ENCODE measurements at regions not wholly inside any gene's neighbourhood (a gene's known extent, or its start where the extent isn't known, plus 50 kb on each side); places are given as distances from the start of the nearest gene placed in this dataset.

DNA sequence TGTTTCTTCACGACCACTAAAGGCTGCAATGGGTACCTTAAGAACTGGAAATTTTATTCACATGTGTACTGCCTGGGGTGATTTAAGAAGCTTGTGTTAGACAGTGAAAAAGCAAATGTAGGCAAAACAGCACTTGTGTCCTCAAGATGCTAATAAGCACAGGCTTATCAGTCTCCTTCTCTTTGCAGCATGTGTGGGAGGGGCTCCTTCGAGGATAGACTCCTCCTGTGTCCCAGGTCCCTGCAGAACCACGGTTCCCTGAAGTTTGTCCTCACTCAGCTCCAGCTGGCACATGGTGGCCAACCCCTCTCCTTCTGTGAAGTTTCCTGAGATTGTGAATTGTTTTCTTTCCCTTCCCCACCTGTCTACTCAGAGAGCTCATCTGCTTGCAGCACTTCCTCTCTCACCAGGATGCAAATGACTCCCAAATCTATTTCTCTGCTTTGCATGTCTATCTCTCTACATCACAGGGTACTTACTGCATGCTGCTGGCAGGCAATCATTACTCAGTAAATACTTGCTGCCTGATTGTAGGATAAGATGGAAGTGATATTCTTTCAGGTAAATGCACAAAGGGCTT, 589.6 kb upstream of the KLHL29 start:
- TF ChIP-seq FOXP2 (optimal IDR thresholded peaks at IDR 0.05; ENCODE audit: borderline replicate concordance, extremely low read depth, extremely low read length, insufficient read depth): no peak
- TF ChIP-seq POLR2AphosphoS5 (IDR thresholded peaks at IDR 0.05; ENCODE audit: low read depth, low read length): no peak
- no peak for TF ChIP-seq SIN3A (IDR thresholded peaks at IDR 0.05; ENCODE audit: borderline replicate concordance, insufficient read depth, low read length)
- TF ChIP-seq REST (IDR thresholded peaks at IDR 0.05; ENCODE audit: insufficient read depth in 1 of 2, low read depth in 2 of 2, low read length in 2 of 2): no peak
- TF ChIP-seq TAF1 (IDR thresholded peaks at IDR 0.05; ENCODE audit: borderline replicate concordance, insufficient read depth, low read length): no peak

DNA sequence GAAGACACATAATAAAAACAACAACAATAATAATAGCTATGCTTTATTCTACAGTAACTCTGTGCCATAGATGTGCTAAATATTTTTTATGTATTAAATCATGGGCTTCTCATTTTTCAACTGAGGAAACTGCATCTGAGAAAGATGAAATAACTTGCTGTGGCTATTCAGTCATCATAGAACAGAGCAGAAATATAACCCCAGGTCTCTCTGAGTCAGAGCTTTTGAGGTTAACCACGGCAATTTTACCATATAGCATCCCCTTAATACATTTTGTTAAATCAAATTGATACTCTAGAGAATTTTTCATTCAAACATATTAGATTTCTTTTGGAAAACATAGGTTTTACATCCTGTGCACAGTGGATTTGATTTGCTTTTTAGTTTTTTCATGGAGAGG, 586.6 kb upstream of the KLHL29 start:
- TF ChIP-seq FOXP2 (optimal IDR thresholded peaks at IDR 0.05; ENCODE audit: borderline replicate concordance, extremely low read depth, extremely low read length, insufficient read depth) (no peak), SIN3A (IDR thresholded peaks at IDR 0.05; ENCODE audit: borderline replicate concordance, insufficient read depth, low read length) (no peak), TAF1 (IDR thresholded peaks at IDR 0.05; ENCODE audit: borderline replicate concordance, insufficient read depth, low read length) (no peak), REST (IDR thresholded peaks at IDR 0.05; ENCODE audit: insufficient read depth in 1 of 2, low read depth in 2 of 2, low read length in 2 of 2) (no peak), POLR2AphosphoS5 (IDR thresholded peaks at IDR 0.05; ENCODE audit: low read depth, low read length) (no peak)

- TF ChIP-seq TAF1 (IDR thresholded peaks at IDR 0.05; ENCODE audit: borderline replicate concordance, insufficient read depth, low read length) (no peak), SIN3A (IDR thresholded peaks at IDR 0.05; ENCODE audit: borderline replicate concordance, insufficient read depth, low read length) (no peak), FOXP2 (optimal IDR thresholded peaks at IDR 0.05; ENCODE audit: borderline replicate concordance, extremely low read depth, extremely low read length, insufficient read depth) (no peak), REST (IDR thresholded peaks at IDR 0.05; ENCODE audit: insufficient read depth in 1 of 2, low read depth in 2 of 2, low read length in 2 of 2) (no peak), POLR2AphosphoS5 (IDR thresholded peaks at IDR 0.05; ENCODE audit: low read depth, low read length) (no peak)
These were observed 584.6 kb upstream of the KLHL29 start for GRCh38 chr2:22800412-22800811.

- TF ChIP-seq TAF1 (IDR thresholded peaks at IDR 0.05; ENCODE audit: borderline replicate concordance, insufficient read depth, low read length): no peak
- TF ChIP-seq REST (IDR thresholded peaks at IDR 0.05; ENCODE audit: insufficient read depth in 1 of 2, low read depth in 2 of 2, low read length in 2 of 2): no peak
- TF ChIP-seq FOXP2 (optimal IDR thresholded peaks at IDR 0.05; ENCODE audit: borderline replicate concordance, extremely low read depth, extremely low read length, insufficient read depth): no peak
- no peak for TF ChIP-seq POLR2AphosphoS5 (IDR thresholded peaks at IDR 0.05; ENCODE audit: low read depth, low read length)
- TF ChIP-seq SIN3A (IDR thresholded peaks at IDR 0.05; ENCODE audit: borderline replicate concordance, insufficient read depth, low read length): no peak
These were observed 583.9 kb upstream of the KLHL29 start for GRCh38 chr2:22801071-22801470.

Measured in PFSK-1 (cell line).